Stimulated activated CD8-positive, alpha-beta memory T cell treated with anti-CD3 and anti-CD28 coated beads, Interleukin-4, amount 100 ng/mL, for 4 hours (primary cell): ENCODE measurements at regions not wholly inside any gene's neighbourhood (a gene's known extent, or its start where the extent isn't known, plus 50 kb on each side); places are given as distances from the start of the nearest gene placed in this dataset.

Experiments
- DNase-seq, 2 donors: peaks; one replicate each; pipeline ENCODE4 v3.0.0-alpha.2; 2020; ENCODE audit warnings: low read depth in 2 of 2, low spot score in 1 of 2

GRCh38 chr3:189108735-189109134 is 63.0 kb upstream of the TPRG1 start:
- no peak for DNase-seq

- DNase-seq = no peak
Observed at GRCh38 chr3:189109145-189109544, 62.6 kb upstream of the TPRG1 start.

- no peak for DNase-seq
Observed at GRCh38 chr3:189117087-189117486, 54.7 kb upstream of the TPRG1 start.

- DNase-seq = no peak
Observed at GRCh38 chr3:189118896-189119295, 52.9 kb upstream of the TPRG1 start.

- no peak for DNase-seq
Observed at GRCh38 chr3:189119950-189120349, 51.8 kb upstream of the TPRG1 start.

- DNase-seq = no peak
Observed at GRCh38 chr3:189121092-189121491, 50.7 kb upstream of the TPRG1 start.
